KMS-11 (cell line): ENCODE measurements at regions not wholly inside any gene's neighbourhood (a gene's known extent, or its start where the extent isn't known, plus 50 kb on each side); places are given as distances from the start of the nearest gene placed in this dataset.

Experiments
- H2AFZ ChIP-seq: fragments of 200-600 bp; sonication (generic); 2 replicates; pipeline ENCODE4 v1.6.1; 2016; ENCODE audit warnings: antibody characterized with exemption, mixed run types, low read depth
- H3K27ac ChIP-seq: fragments of 200-600 bp; sonication (generic); 2 replicates; pipeline ENCODE4 v1.6.1; 2016; ENCODE audit warnings: mild to moderate bottlenecking, mixed run types
- H3K27me3 ChIP-seq: fragments of 200-600 bp; sonication (generic); 2 replicates; pipeline ENCODE4 v1.6.1; 2017; ENCODE audit warnings: mild to moderate bottlenecking, low read depth, mixed run types, moderate library complexity; ENCODE audit not compliant: insufficient read depth
- H3K36me3 ChIP-seq: fragments of 200-600 bp; sonication (generic); 2 replicates; pipeline ENCODE4 v1.6.1; 2017; ENCODE audit warnings: mild to moderate bottlenecking, mixed run types; ENCODE audit not compliant: insufficient read depth
- H3K4me1 ChIP-seq: fragments of 200-600 bp; sonication (generic); 2 replicates; pipeline ENCODE4 v1.6.1; 2016; ENCODE audit warnings: mild to moderate bottlenecking, low read depth, mixed run types; ENCODE audit not compliant: poor library complexity, severe bottlenecking
- H3K4me2 ChIP-seq: fragments of 200-600 bp; sonication (generic); 2 replicates; pipeline ENCODE4 v1.7.0; 2016; ENCODE audit warnings: mild to moderate bottlenecking, mixed run types
- H3K4me3 ChIP-seq: fragments of 200-600 bp; sonication (generic); IDR thresholded peaks from 2 replicates; pipeline ENCODE4 v1.6.1; 2017; ENCODE audit warnings: low read depth, low read length, mixed read lengths; ENCODE audit not compliant: insufficient read depth
- H3K79me2 ChIP-seq: fragments of 200-600 bp; sonication (generic); 2 replicates; pipeline ENCODE4 v1.6.1; 2016; ENCODE audit warnings: low read depth, mixed run types; ENCODE audit not compliant: insufficient read depth
- H3K9ac ChIP-seq: fragments of 200-600 bp; sonication (generic); 2 replicates; pipeline ENCODE4 v1.6.1; 2016; ENCODE audit warnings: mild to moderate bottlenecking, mixed run types
- H4K20me1 ChIP-seq: fragments of 200-600 bp; sonication (generic); 2 replicates; pipeline ENCODE4 v1.6.1; 2016; ENCODE audit warnings: mild to moderate bottlenecking, mixed run types; ENCODE audit not compliant: insufficient read depth
- TF ChIP-seq, protein P1 (sequence below): fragments of 200-600 bp; sonication (generic); conservative IDR thresholded peaks from 2 replicates; pipeline ENCODE4 v1.6.1; 2017; ENCODE audit warnings: low read depth, mild to moderate bottlenecking, antibody characterized with exemption, low read length, moderate library complexity, mixed read lengths

DNA sequence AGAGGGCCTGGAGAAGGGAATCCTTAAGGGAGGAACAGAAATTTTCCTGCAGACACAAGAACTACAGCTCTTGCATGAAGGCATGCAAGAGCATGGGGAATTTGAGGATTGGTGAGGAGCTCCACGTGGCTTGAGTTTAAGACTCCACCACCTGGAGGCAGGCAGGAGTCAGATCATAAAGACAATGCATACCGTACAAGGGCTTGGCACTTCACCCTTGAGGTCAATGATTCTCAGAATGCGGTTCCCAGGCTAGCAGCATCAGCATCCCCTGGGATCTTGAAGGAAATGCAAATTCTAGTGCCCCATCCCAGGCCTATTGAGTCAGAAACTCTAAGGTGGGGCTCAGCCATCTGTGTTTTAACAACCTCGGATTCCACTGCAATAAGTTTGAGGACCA lies 143.8 kb downstream of the C7orf25 start:
- no peak overlapping the region for H2AFZ ChIP-seq
- H3K4me3 ChIP-seq = no peak overlapping the region
- H3K4me1 ChIP-seq = no peaks in the 10 kb centered on the region
- H4K20me1 ChIP-seq = no peaks in the 10 kb centered on the region
- H3K4me2 ChIP-seq = no peak overlapping the region
- TF ChIP-seq, protein P1, sequence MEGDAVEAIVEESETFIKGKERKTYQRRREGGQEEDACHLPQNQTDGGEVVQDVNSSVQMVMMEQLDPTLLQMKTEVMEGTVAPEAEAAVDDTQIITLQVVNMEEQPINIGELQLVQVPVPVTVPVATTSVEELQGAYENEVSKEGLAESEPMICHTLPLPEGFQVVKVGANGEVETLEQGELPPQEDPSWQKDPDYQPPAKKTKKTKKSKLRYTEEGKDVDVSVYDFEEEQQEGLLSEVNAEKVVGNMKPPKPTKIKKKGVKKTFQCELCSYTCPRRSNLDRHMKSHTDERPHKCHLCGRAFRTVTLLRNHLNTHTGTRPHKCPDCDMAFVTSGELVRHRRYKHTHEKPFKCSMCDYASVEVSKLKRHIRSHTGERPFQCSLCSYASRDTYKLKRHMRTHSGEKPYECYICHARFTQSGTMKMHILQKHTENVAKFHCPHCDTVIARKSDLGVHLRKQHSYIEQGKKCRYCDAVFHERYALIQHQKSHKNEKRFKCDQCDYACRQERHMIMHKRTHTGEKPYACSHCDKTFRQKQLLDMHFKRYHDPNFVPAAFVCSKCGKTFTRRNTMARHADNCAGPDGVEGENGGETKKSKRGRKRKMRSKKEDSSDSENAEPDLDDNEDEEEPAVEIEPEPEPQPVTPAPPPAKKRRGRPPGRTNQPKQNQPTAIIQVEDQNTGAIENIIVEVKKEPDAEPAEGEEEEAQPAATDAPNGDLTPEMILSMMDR = no peak
- H3K36me3 ChIP-seq = no peaks in the 10 kb centered on the region
- H3K9ac ChIP-seq = no peak overlapping the region
- no peaks in the 10 kb centered on the region for H3K79me2 ChIP-seq
- no peak overlapping the region for H3K27ac ChIP-seq
- no peaks in the 10 kb centered on the region for H3K27me3 ChIP-seq

- Histone ChIP-seq H3K4me1 (no peaks in the 10 kb centered on the region), H3K27me3 (no peaks in the 10 kb centered on the region), H3K27ac (no peak overlapping the region), H4K20me1 (no peaks in the 10 kb centered on the region), H3K79me2 (no peaks in the 10 kb centered on the region), H3K4me2 (no peak overlapping the region), H3K9ac (no peak overlapping the region), H2AFZ (no peak overlapping the region), H3K36me3 (no peaks in the 10 kb centered on the region), H3K4me3 (no peak overlapping the region)
- TF ChIP-seq, protein P1 = no peak
Observed at GRCh38 chr7:42766782-42767423, 145.0 kb downstream of the C7orf25 start.

DNA sequence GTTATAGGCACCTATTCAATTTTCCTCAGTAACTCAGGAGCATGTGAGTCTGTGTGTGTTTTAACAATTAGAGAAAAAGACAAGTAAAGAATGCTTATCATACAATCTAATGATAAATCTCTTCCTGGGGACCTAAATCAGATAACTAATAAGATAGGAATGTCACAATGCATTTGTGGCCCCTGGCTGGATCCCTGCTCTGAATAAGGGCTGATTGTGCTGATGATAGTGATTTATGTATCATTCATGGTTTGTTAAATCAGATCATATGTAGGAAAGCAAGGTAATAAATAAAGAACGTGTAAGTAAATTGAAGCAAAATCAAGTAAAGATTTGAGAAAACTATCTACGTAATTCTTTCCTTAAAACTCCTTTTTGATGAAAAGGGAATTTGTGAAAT lies 145.9 kb downstream of the C7orf25 start:
- no peak overlapping the region for H3K4me2 ChIP-seq
- H3K79me2 ChIP-seq = no peaks in the 10 kb centered on the region
- no peak overlapping the region for H2AFZ ChIP-seq
- H3K27ac ChIP-seq = no peak overlapping the region
- H3K9ac ChIP-seq = no peak overlapping the region
- H3K36me3 ChIP-seq = no peaks in the 10 kb centered on the region
- H3K4me3 ChIP-seq = no peak overlapping the region
- TF ChIP-seq, protein P1 = no peak
- H3K27me3 ChIP-seq = no peaks in the 10 kb centered on the region
- H4K20me1 ChIP-seq = no peaks in the 10 kb centered on the region
- H3K4me1 ChIP-seq = no peaks in the 10 kb centered on the region

DNA sequence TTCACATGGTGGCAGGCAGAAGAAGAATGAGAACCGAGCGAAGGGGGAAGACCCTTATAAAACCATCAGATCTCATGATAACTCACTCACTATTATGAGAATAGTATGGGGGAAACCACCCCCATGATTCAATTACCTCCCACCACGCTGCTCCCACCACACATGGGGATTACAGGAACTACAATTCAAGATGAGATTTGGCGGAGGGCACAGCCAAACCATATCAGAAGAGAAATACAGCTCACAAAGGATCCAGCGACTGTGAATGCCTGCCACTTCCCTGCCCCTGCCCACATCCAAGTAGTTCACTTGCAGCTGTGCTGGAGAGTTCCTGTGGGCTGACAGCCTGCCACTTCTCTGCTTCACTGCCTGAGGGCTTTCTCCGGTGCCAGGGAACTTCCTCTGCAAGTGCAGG lies 148.7 kb downstream of the C7orf25 start:
- TF ChIP-seq, protein P1 = no peak
- H2AFZ ChIP-seq = no peak overlapping the region
- no peak overlapping the region for H3K4me3 ChIP-seq
- no peaks in the 10 kb centered on the region for H3K79me2 ChIP-seq
- no peak overlapping the region for H3K27ac ChIP-seq
- H3K27me3 ChIP-seq = no peaks in the 10 kb centered on the region
- no peaks in the 10 kb centered on the region for H3K36me3 ChIP-seq
- no peak overlapping the region for H3K4me2 ChIP-seq
- no peaks in the 10 kb centered on the region for H4K20me1 ChIP-seq
- no peaks in the 10 kb centered on the region for H3K4me1 ChIP-seq
- no peak overlapping the region for H3K9ac ChIP-seq
